Endothelial cell of umbilical vein (primary cell): ENCODE measurements at regions not wholly inside any gene's neighbourhood (a gene's known extent, or its start where the extent isn't known, plus 50 kb on each side); places are given as distances from the start of the nearest gene placed in this dataset.

Source experiments
- BruUV-seq: library from RNA; stranded (reverse); fragments of 400-500 nt; replicated peaks from 2 replicates; lab custom pipeline; 2021; lab: Mats Ljungman, UMichigan
- CTCF ChIA-PET: fragments of 300-600, 350-600 bp; sonication (Branson Sonifier 250); formaldehyde crosslinking; loops from one replicate; lab custom pipeline; 2021; ENCODE audit warnings: antibody characterized with exemption, inconsistent platforms; lab: Charles Lee
- POLR2A ChIA-PET: fragments of 300-600, 350-600 bp; sonication (Branson Sonifier 250); formaldehyde crosslinking; loops from one replicate; lab custom pipeline; 2021; ENCODE audit warnings: antibody characterized with exemption, inconsistent platforms; lab: Charles Lee
- DNase-seq: peaks from one replicate; pipeline ENCODE4 v3.0.0-alpha.2; 2011; ENCODE audit warnings: low read depth, low spot score
- FAIRE-seq: peaks from 2 replicates; lab custom pipeline; 2011; peaks lifted over from hg19 to GRCh38; lab: Jason Lieb, UNC
- H2AFZ ChIP-seq: 2 replicates; pipeline ENCODE4 v1.6.0; 2012; ENCODE audit warnings: low read depth, low read length, control low read depth, inconsistent platforms
- H3K27ac ChIP-seq: 2 replicates; pipeline ENCODE4 v1.5.1; 2011; ENCODE audit warnings: low read depth, mild to moderate bottlenecking, control low read depth, low read length, moderate library complexity; ENCODE audit not compliant: insufficient read depth
- H3K27me3 ChIP-seq, 2 experiments: 2 replicates each; pipeline versions ENCODE4 v1.6.0 to v1.6.1; 2011; ENCODE audit warnings: low read length in 2 of 2, mixed read lengths in 1 of 2; ENCODE audit not compliant: control insufficient read depth in 2 of 2, insufficient read depth in 2 of 2
- H3K36me3 ChIP-seq, 2 experiments: 2 replicates in 1 of 2; 3 replicates in 1 of 2; pipeline ENCODE4 v1.5.1; 2011; ENCODE audit warnings: low read length in 2 of 2, mild to moderate bottlenecking in 1 of 2, moderate library complexity in 1 of 2; ENCODE audit not compliant: control insufficient read depth in 2 of 2, insufficient read depth in 2 of 2; ENCODE audit errors: extremely low read depth in 1 of 2
- H3K4me1 ChIP-seq: 3 replicates; pipeline ENCODE4 v1.5.1; 2011; ENCODE audit warnings: mild to moderate bottlenecking, low read length; ENCODE audit not compliant: control insufficient read depth, insufficient read depth; ENCODE audit errors: extremely low read depth
- H3K4me2 ChIP-seq: 2 replicates; pipeline ENCODE4 v1.6.1; 2011; ENCODE audit warnings: low read length, control low read depth, mixed read lengths; ENCODE audit not compliant: insufficient read depth
- H3K4me3 ChIP-seq, 3 experiments: fragments of 200-600 bp in 1 of 3; sonication (generic), shearing (Covaris generic) in 1 of 3; replicated peaks in 1 of 3; 2 replicates each; pipeline ENCODE4 v1.5.1; 2011 to 2016; ENCODE audit warnings: control low read depth in 3 of 3, low read length in 3 of 3, mild to moderate bottlenecking in 2 of 3, inconsistent platforms in 1 of 3, low read depth in 1 of 3, moderate library complexity in 1 of 3; ENCODE audit not compliant: insufficient read depth in 1 of 3
- H3K79me2 ChIP-seq: 2 replicates; pipeline ENCODE4 v1.6.0; 2012; ENCODE audit warnings: low read length, inconsistent platforms; ENCODE audit not compliant: control insufficient read depth, insufficient read depth
- H3K9ac ChIP-seq: replicated peaks from 2 replicates; pipeline ENCODE3; 2011; ENCODE audit warnings: low read length, control low read depth; ENCODE audit not compliant: insufficient read depth; ENCODE audit errors: extremely low read depth
- H3K9me1 ChIP-seq: replicated peaks from 3 replicates; pipeline ENCODE4 v1.6.0; 2011; ENCODE audit warnings: mild to moderate bottlenecking, low read length; ENCODE audit not compliant: control insufficient read depth, insufficient read depth; ENCODE audit errors: extremely low read depth
- H3K9me3 ChIP-seq: replicated peaks from 2 replicates; pipeline ENCODE4 v1.5.1; 2012; ENCODE audit warnings: low read length, inconsistent platforms; ENCODE audit not compliant: control insufficient read depth, insufficient read depth
- H4K20me1 ChIP-seq: replicated peaks from 2 replicates; pipeline ENCODE3; 2011; ENCODE audit warnings: mild to moderate bottlenecking, low read length; ENCODE audit not compliant: control insufficient read depth, insufficient read depth; ENCODE audit errors: extremely low read depth
- CTCF ChIP-seq, 2 donors: IDR thresholded peaks; 1 replicate in 1 of 2; 2 replicates in 1 of 2; pipeline ENCODE4 v1.5.1; 2011; ENCODE audit warnings: low read length in 2 of 2, mild to moderate bottlenecking in 2 of 2, moderate library complexity in 2 of 2, control low read depth in 1 of 2, inconsistent platforms in 1 of 2, low read depth in 1 of 2; ENCODE audit not compliant: insufficient read depth in 1 of 2; ENCODE audit errors: extremely low read depth in 1 of 2
- EZH2 ChIP-seq: IDR thresholded peaks from 2 replicates; pipeline ENCODE4 v1.6.1; 2012; ENCODE audit warnings: borderline replicate concordance, low read depth, mild to moderate bottlenecking, moderate library complexity, low read length, inconsistent platforms; ENCODE audit not compliant: severe bottlenecking
- FOS ChIP-seq: IDR thresholded peaks from 2 replicates; pipeline ENCODE4 v1.6.1; 2011; ENCODE audit warnings: mild to moderate bottlenecking, low read length, moderate library complexity, borderline replicate concordance; ENCODE audit not compliant: insufficient read depth
- GATA2 ChIP-seq: IDR thresholded peaks from 2 replicates; pipeline ENCODE4 v1.7.0; 2011; ENCODE audit warnings: low read depth, mild to moderate bottlenecking, moderate library complexity, mixed read lengths, low read length; ENCODE audit not compliant: insufficient read length, insufficient read depth
- JUN ChIP-seq: IDR thresholded peaks from 2 replicates; pipeline ENCODE4 v1.6.1; 2011; ENCODE audit warnings: borderline replicate concordance, low read depth; ENCODE audit not compliant: insufficient read length, insufficient read depth
- MAX ChIP-seq: IDR thresholded peaks from 2 replicates; pipeline ENCODE4 v1.6.1; 2011; ENCODE audit not compliant: insufficient read depth, insufficient read length
- MYC ChIP-seq: IDR thresholded peaks from one replicate; pipeline ENCODE4 v1.6.1; 2011; ENCODE audit warnings: mild to moderate bottlenecking, low read depth, low read length
- POLR2A ChIP-seq: IDR thresholded peaks from 2 replicates; pipeline ENCODE4 v1.6.1; 2012; ENCODE audit warnings: low read depth, mild to moderate bottlenecking, control low read depth, low read length
- POLR2AphosphoS5 ChIP-seq: IDR thresholded peaks from 2 replicates; pipeline ENCODE4 v1.6.1; 2012; ENCODE audit warnings: low read depth, mild to moderate bottlenecking, control low read depth, low read length, moderate library complexity; ENCODE audit not compliant: insufficient read depth
- dilution Hi-C: fragments of 300-500 bp; cut with MboI; formaldehyde crosslinking; loops from one replicate; pipeline ENCODE4 v1.15.0; 2019; ENCODE audit warnings: low sequenced_read_pairs; ENCODE audit not compliant: extremely low pct_ligation_motif_present
- intact Hi-C: fragments of 100-400 bp; cut with micrococcal nuclease; formaldehyde crosslinking; loops from one replicate; pipeline ENCODE4 v1.10.0; 2022

- Histone ChIP-seq H4K20me1 (no peaks in the 10 kb centered on the region), H3K9ac (no peak overlapping the region), H2AFZ (no peak overlapping the region), H3K4me3 (no peak overlapping the region), H3K27ac (no peak overlapping the region), H3K9me3 (no peaks in the 10 kb centered on the region), H3K4me2 (no peak overlapping the region), H3K79me2 (no peaks in the 10 kb centered on the region), H3K9me1 (no peaks in the 10 kb centered on the region), H3K27me3 (no peaks in the 10 kb centered on the region), H3K4me1 (peaks cover 10% of the 10 kb centered on the region), H3K36me3 (no peaks in the 10 kb centered on the region)
- BruUV-seq = no TSS peak
- FAIRE-seq (no peak), DNase-seq (no peak)
- dilution Hi-C loops = no loop called here
- intact Hi-C loops = no loop called here
- no peak for TF ChIP-seq EZH2
- no peak for TF ChIP-seq POLR2A
- no peak for TF ChIP-seq GATA2
- TF ChIP-seq JUN = no peak
- TF ChIP-seq MAX = no peak
- no peak for TF ChIP-seq MYC
- no peak for TF ChIP-seq CTCF (IDR thresholded peaks at IDR 0.05; ENCODE audit: extremely low read depth in 1 of 2, insufficient read depth in 1 of 2, low read depth in 1 of 2, low read length in 2 of 2)
- no peak for TF ChIP-seq FOS
- TF ChIP-seq POLR2AphosphoS5 = no peak
- POLR2A ChIA-PET = no interaction called here
- CTCF ChIA-PET = interaction anchor here (1.5 kb wide), 2 partner anchors 15 to 277 kb away, joined by 3 to 6 read pairs; no protein-coding TSS in a partner anchor
Measured at GRCh38 chr12:21713133-21713532, 55.5 kb upstream of the LDHB start.
